HFF-Myc (cell line): ENCODE measurements at regions not wholly inside any gene's neighbourhood (a gene's known extent, or its start where the extent isn't known, plus 50 kb on each side); places are given as distances from the start of the nearest gene placed in this dataset.

Experiments used
- DNase-seq: peaks from one replicate; pipeline ENCODE4 v3.0.0-alpha.2; 2011; ENCODE audit warnings: low read depth; ENCODE audit errors: extremely low read depth
- H3K4me3 ChIP-seq: replicated peaks from 2 replicates; pipeline ENCODE4 v1.5.1; 2011; ENCODE audit warnings: low read depth, mild to moderate bottlenecking, control low read depth, low read length
- CTCF ChIP-seq: IDR thresholded peaks from 2 replicates; pipeline ENCODE4 v1.5.1; 2012; ENCODE audit warnings: mild to moderate bottlenecking, low read depth, low read length, control low read depth; ENCODE audit errors: missing control alignments

- TF ChIP-seq CTCF = no peak
- H3K4me3 ChIP-seq = no peak overlapping the region
- no peak for DNase-seq
These were observed 1563.2 kb downstream of the KCNT2 start for GRCh38 chr1:195045072-195045471.

GRCh38 chr1:195030793-195031192, 1577.4 kb downstream of the KCNT2 start:
- no peak for TF ChIP-seq CTCF
- H3K4me3 ChIP-seq = no peak overlapping the region
- DNase-seq = no peak

GRCh38 chr1:195026792-195027191, 1581.4 kb downstream of the KCNT2 start:
- no peak for DNase-seq
- no peak for TF ChIP-seq CTCF
- no peak overlapping the region for H3K4me3 ChIP-seq

GRCh38 chr1:195019385-195019784, 1588.9 kb downstream of the KCNT2 start:
- no peak overlapping the region for H3K4me3 ChIP-seq
- no peak for TF ChIP-seq CTCF
- no peak for DNase-seq

- no peak for DNase-seq
- no peak overlapping the region for H3K4me3 ChIP-seq
- no peak for TF ChIP-seq CTCF
These were observed 1595.2 kb downstream of the KCNT2 start for GRCh38 chr1:195012995-195013394.

GRCh38 chr1:195005338-195005737, 1602.9 kb downstream of the KCNT2 start:
- TF ChIP-seq CTCF = no peak
- H3K4me3 ChIP-seq = no peak overlapping the region
- DNase-seq = no peak

GRCh38 chr1:194990483-194990882, 1617.8 kb downstream of the KCNT2 start:
- DNase-seq = no peak
- TF ChIP-seq CTCF = no peak

More at GRCh38 chr1:194990483-194990882, 1617.8 kb downstream of the KCNT2 start:
- H3K4me3 ChIP-seq = no peak overlapping the region
